ENCODE measurements at regions not wholly inside any gene's neighbourhood (a gene's known extent, or its start where the extent isn't known, plus 50 kb on each side); places are given as distances from the start of the nearest gene placed in this dataset.

GRCh38 chr14:76577090-76577489 lies 184.2 kb upstream of the VASH1 start:
- in situ Hi-C loops (cut with HindIII; ENCODE audit: low sequenced_read_pairs) = no loop called here
- TF ChIP-seq, protein P1, sequence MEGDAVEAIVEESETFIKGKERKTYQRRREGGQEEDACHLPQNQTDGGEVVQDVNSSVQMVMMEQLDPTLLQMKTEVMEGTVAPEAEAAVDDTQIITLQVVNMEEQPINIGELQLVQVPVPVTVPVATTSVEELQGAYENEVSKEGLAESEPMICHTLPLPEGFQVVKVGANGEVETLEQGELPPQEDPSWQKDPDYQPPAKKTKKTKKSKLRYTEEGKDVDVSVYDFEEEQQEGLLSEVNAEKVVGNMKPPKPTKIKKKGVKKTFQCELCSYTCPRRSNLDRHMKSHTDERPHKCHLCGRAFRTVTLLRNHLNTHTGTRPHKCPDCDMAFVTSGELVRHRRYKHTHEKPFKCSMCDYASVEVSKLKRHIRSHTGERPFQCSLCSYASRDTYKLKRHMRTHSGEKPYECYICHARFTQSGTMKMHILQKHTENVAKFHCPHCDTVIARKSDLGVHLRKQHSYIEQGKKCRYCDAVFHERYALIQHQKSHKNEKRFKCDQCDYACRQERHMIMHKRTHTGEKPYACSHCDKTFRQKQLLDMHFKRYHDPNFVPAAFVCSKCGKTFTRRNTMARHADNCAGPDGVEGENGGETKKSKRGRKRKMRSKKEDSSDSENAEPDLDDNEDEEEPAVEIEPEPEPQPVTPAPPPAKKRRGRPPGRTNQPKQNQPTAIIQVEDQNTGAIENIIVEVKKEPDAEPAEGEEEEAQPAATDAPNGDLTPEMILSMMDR (IDR thresholded peaks at IDR 0.05; ENCODE audit: low read depth, low read length) = no peak
- no peak for DNase-seq (ENCODE audit: low read depth, low spot score)
- H3K4me3 ChIP-seq (ENCODE audit: low read depth, low read length) = no peak overlapping the region

DNA sequence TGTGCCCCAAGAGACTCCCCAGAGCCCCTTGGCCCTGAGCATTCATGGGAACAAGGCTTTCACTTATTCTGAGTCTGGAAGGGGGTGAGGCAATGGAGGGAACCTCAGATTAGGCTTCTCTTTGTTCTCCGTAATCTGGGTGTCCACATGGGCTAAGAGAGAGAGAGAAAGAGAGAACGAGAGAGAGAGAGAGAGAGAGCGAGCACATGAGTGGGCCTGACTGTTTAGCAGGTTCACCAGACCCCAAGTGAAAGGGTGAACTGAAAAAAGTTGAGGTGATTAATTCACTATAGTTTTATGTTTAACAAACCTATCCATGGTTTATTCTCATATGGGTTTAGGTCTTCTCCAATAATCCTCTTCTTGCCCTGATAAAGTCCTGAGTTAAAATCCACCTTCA lies 183.4 kb upstream of the VASH1 start:
- no peak overlapping the region for H3K4me3 ChIP-seq (ENCODE audit: low read depth, low read length)
- TF ChIP-seq, protein P1 (IDR thresholded peaks at IDR 0.05; ENCODE audit: low read depth, low read length) = no peak
- no peak for DNase-seq (ENCODE audit: low read depth, low spot score)
- in situ Hi-C loops (cut with HindIII; ENCODE audit: low sequenced_read_pairs) = no loop called here

DNA sequence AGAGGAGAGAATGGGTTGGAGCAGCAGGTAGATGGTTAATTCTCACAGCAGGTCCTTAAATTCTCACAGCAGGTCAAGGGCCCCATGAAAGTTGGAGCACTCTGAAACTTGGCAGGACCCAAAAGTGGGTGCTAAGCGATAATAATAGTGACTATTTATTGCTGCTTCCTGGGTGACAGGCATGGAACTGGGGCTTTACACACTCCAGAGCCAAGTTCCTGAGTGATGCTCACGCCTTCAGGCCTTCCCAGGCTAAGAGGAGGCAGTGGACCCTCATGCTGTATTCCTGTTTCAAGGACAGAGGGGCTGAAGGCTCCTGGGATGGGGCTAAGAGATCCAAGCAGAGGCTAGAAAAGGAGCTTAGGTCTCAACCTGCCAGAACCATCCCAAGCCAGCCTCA lies 180.9 kb upstream of the VASH1 start:
- TF ChIP-seq, protein P1 (IDR thresholded peaks at IDR 0.05; ENCODE audit: low read depth, low read length) = no peak
- H3K4me3 ChIP-seq (ENCODE audit: low read depth, low read length) = no peak overlapping the region
- DNase-seq (ENCODE audit: low read depth, low spot score) = no peak
- in situ Hi-C loops (cut with HindIII; ENCODE audit: low sequenced_read_pairs) = no loop called here

- in situ Hi-C loops (cut with HindIII; ENCODE audit: low sequenced_read_pairs) = no loop called here
- DNase-seq (ENCODE audit: low read depth, low spot score) = no peak
- TF ChIP-seq, protein P1 (IDR thresholded peaks at IDR 0.05; ENCODE audit: low read depth, low read length) = no peak
- H3K4me3 ChIP-seq (ENCODE audit: low read depth, low read length) = no peak overlapping the region
Measured at GRCh38 chr14:76580967-76581366, 180.3 kb upstream of the VASH1 start.

GRCh38 chr14:76581592-76581991 lies 179.7 kb upstream of the VASH1 start:
- TF ChIP-seq, protein P1 (IDR thresholded peaks at IDR 0.05; ENCODE audit: low read depth, low read length) = no peak
- no peak for DNase-seq (ENCODE audit: low read depth, low spot score)
- in situ Hi-C loops (cut with HindIII; ENCODE audit: low sequenced_read_pairs) = no loop called here
- H3K4me3 ChIP-seq (ENCODE audit: low read depth, low read length) = no peak overlapping the region

- DNase-seq (ENCODE audit: low read depth, low spot score) = no peak
- TF ChIP-seq, protein P1 (IDR thresholded peaks at IDR 0.05; ENCODE audit: low read depth, low read length) = no peak
- in situ Hi-C loops (cut with HindIII; ENCODE audit: low sequenced_read_pairs) = no loop called here
- no peak overlapping the region for H3K4me3 ChIP-seq (ENCODE audit: low read depth, low read length)
Measured at GRCh38 chr14:76582447-76582846, 178.8 kb upstream of the VASH1 start.

DNA sequence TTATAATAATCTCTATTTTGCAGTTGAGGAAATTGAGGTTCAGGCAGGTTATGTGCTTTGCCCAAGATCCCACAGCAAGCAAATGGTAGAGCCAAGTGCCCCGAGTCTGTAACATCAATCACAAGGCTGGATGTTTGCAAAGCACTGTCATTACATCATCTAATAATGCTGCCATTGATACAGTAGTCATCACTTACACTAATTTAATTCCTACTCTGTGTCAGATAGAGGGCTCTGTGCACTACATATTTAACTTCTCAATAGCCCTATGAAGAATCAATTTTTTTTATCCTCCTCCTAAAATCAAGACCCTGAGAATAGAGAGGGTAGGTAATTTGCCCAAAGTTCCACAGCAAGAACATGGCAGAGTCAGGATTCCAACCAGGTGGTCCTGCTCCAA lies 178.1 kb upstream of the VASH1 start:
- TF ChIP-seq, protein P1 (IDR thresholded peaks at IDR 0.05; ENCODE audit: low read depth, low read length) = no peak
- in situ Hi-C loops (cut with HindIII; ENCODE audit: low sequenced_read_pairs) = no loop called here
- no peak for DNase-seq (ENCODE audit: low read depth, low spot score)
- no peak overlapping the region for H3K4me3 ChIP-seq (ENCODE audit: low read depth, low read length)
